ENCODE measurements at regions not wholly inside any gene's neighbourhood (a gene's known extent, or its start where the extent isn't known, plus 50 kb on each side); places are given as distances from the start of the nearest gene placed in this dataset.

GRCh38 chr11:109109150-109109549, 312.8 kb upstream of the C11orf87 start:
- Histone ChIP-seq H2BK20ac (ENCODE audit: low read length) (no peak overlapping the region), H3K9me3 (ENCODE audit: insufficient read depth in 2 of 2, low read depth in 1 of 2, low read length in 1 of 2) (no peaks in the 10 kb centered on the region), H2BK12ac (ENCODE audit: low read depth, low read length) (no peak overlapping the region), H3K14ac (ENCODE audit: insufficient read length) (no peak overlapping the region), H3K9ac (replicated peaks in 1 of 4; ENCODE audit: extremely low read depth in 1 of 4, low read depth in 3 of 4, low read length in 3 of 4) (no peak overlapping the region), H3K23me2 (ENCODE audit: low read depth, low read length) (no peaks in the 10 kb centered on the region), H3K27me3 (replicated peaks in 1 of 4; ENCODE audit: control insufficient read depth in 3 of 4, extremely low read depth in 1 of 4, insufficient read depth in 3 of 4, low read length in 3 of 4) (no peaks in the 10 kb centered on the region), H3K18ac (ENCODE audit: extremely low read depth, low read length) (no peak overlapping the region), H3K4me3 (ENCODE audit: extremely low read depth in 1 of 4, insufficient read depth in 2 of 4, low read depth in 3 of 4, low read length in 4 of 4) (no peak overlapping the region), H2BK120ac (replicated peaks; ENCODE audit: low read depth, low read length) (no peak overlapping the region), H4K91ac (replicated peaks; ENCODE audit: insufficient read length, low read length) (no peak overlapping the region), H3K4me2 (ENCODE audit: insufficient read depth in 1 of 2, low read depth in 2 of 2, low read length in 2 of 2) (no peak overlapping the region), H3K79me2 (ENCODE audit: control insufficient read depth in 1 of 2, insufficient read depth in 2 of 2, low read length in 2 of 2) (no peaks in the 10 kb centered on the region), H4K8ac (ENCODE audit: extremely low read depth, insufficient read depth, low read length) (no peak overlapping the region), H2AFZ (ENCODE audit: low read length) (no peak overlapping the region), H4K20me1 (replicated peaks in 1 of 2; ENCODE audit: control insufficient read depth in 1 of 2, insufficient read depth in 2 of 2, low read length in 2 of 2) (no peaks in the 10 kb centered on the region), H4K5ac (ENCODE audit: insufficient read length, low read depth, low read length) (no peak overlapping the region), H3K4me1 (replicated peaks in 1 of 4; ENCODE audit: control insufficient read depth in 3 of 4, insufficient read depth in 4 of 4, low read length in 3 of 4) (peaks cover 5 to 16% (median 11%) of the 10 kb centered on the region in 4 experiments; a peak in 5 of 7 replicates), H2BK5ac (ENCODE audit: low read depth, low read length) (no peak overlapping the region), H2AK5ac (ENCODE audit: low read depth, low read length) (no peak overlapping the region), H3K79me1 (ENCODE audit: low read depth, low read length) (no peaks in the 10 kb centered on the region), H3K36me3 (ENCODE audit: control insufficient read depth in 2 of 4, insufficient read depth in 4 of 4, low read length in 3 of 4) (no peaks in the 10 kb centered on the region), H2BK15ac (ENCODE audit: low read length) (no peak overlapping the region), H3K4ac (replicated peaks; ENCODE audit: insufficient read length, low read depth, low read length) (no peak overlapping the region), H3K27ac (ENCODE audit: low read depth, low read length) (no peak overlapping the region), H3K23ac (ENCODE audit: insufficient read length) (no peak overlapping the region), H3K56ac (replicated peaks; ENCODE audit: insufficient read length, low read depth, low read length) (no peak overlapping the region)
- ChIA-PET CTCF (ENCODE audit: partially characterized antibody) (no interaction called here), POLR2A (ENCODE audit: partially characterized antibody) (no interaction called here)
- no peak for DNase-seq (ENCODE audit: low read depth in 1 of 2, low spot score in 2 of 2)
- 96% methylated on average over 3 of the region's 3 CpGs; no CpG with 5 or more reads in 1 of the 2 experiments for WGBS, 2 experiments (ENCODE audit: extremely low coverage in 1 of 2, insufficient coverage in 1 of 2, insufficient read length in 1 of 2, insufficient replicate concordance in 2 of 2, low coverage in 1 of 2, low lambda C conversion rate in 2 of 2, missing lambda C conversion rate in 1 of 2)
- FAIRE-seq, result no peak
- TF ChIP-seq SIN3A (conservative IDR thresholded peaks at IDR 0.05 in 1 of 2, IDR thresholded peaks at IDR 0.05 in 1 of 2; ENCODE audit: low read depth in 1 of 2, low read length in 2 of 2) (no peak), SUZ12 (IDR thresholded peaks at IDR 0.05; ENCODE audit: low read length) (no peak), CBX5 (IDR thresholded peaks at IDR 0.05; ENCODE audit: low read depth, low read length) (no peak), SP4 (IDR thresholded peaks at IDR 0.05; ENCODE audit: low read length) (no peak), CTBP2 (IDR thresholded peaks at IDR 0.05; ENCODE audit: borderline replicate concordance, insufficient read depth, insufficient read length, low read length) (no peak), POLR2AphosphoS5 (IDR thresholded peaks at IDR 0.05; ENCODE audit: low read depth, low read length) (no peak), MAX (IDR thresholded peaks at IDR 0.05) (no peak), CREB1 (IDR thresholded peaks at IDR 0.05) (no peak), RNF2 (IDR thresholded peaks at IDR 0.05; ENCODE audit: borderline replicate concordance, low read depth, low read length, missing control alignments, poor library complexity, severe bottlenecking) (no peak), RAD21 (IDR thresholded peaks at IDR 0.05 in 1 of 2, conservative IDR thresholded peaks at IDR 0.05 in 1 of 2; ENCODE audit: low read depth in 2 of 2, low read length in 2 of 2) (no peak), SIX5 (IDR thresholded peaks at IDR 0.05; ENCODE audit: low read depth, low read length) (no peak), NANOG (IDR thresholded peaks at IDR 0.05; ENCODE audit: insufficient read depth, low read depth, low read length, poor library complexity, severe bottlenecking) (no peak), CBX8 (IDR thresholded peaks at IDR 0.05; ENCODE audit: borderline replicate concordance, low read depth, low read length) (no peak), EGR1 (IDR thresholded peaks at IDR 0.05; ENCODE audit: borderline replicate concordance, low read depth, low read length) (no peak), TCF12 (IDR thresholded peaks at IDR 0.05; ENCODE audit: low read depth, low read length) (no peak)
